GM19035 (cell line): ENCODE measurements at regions not wholly inside any gene's neighbourhood (a gene's known extent, or its start where the extent isn't known, plus 50 kb on each side); places are given as distances from the start of the nearest gene placed in this dataset.
A peak's percentile ranks its signal among the peaks of the same experiment; 100 is the strongest.

Experiments used
- ATAC-seq: cut with Tn5 transposase; IDR thresholded peaks from one replicate; pipeline ENCODE4 v1.9.1; 2021; ENCODE audit not compliant: unreplicated experiment

- no peak for ATAC-seq
These were observed 87.6 kb upstream of the MBNL2 start for GRCh38 chr13:97134364-97135095.

GRCh38 chr13:97135883-97136282 lies 86.2 kb upstream of the MBNL2 start:
- ATAC-seq = no peak

DNA sequence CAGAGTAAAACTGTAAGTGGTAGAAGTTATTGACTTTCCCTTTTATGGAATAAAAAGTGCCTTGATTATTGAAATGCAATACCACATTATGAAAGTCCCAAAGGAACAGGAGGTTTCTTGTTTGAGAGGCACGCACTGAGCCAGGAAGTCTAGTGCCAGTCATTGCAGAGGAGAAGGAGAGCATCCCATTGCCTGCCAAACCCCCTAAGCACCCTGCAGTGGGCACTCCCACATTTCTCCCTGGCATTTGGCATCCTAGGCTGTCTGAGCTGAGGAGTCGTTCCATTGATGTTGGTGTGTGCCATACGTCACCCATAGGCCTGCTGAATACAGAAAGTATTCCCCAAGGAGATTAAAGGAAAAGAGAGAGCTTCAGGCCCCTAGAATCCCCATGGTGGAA lies 85.7 kb upstream of the MBNL2 start:
- no peak for ATAC-seq

GRCh38 chr13:97139691-97140090 lies 82.4 kb upstream of the MBNL2 start:
- ATAC-seq = no peak

GRCh38 chr13:97140131-97140530 lies 82.0 kb upstream of the MBNL2 start:
- ATAC-seq = no peak

GRCh38 chr13:97140611-97141010 lies 81.5 kb upstream of the MBNL2 start:
- ATAC-seq = no peak

GRCh38 chr13:97141097-97141496 lies 81.0 kb upstream of the MBNL2 start:
- ATAC-seq = no peak

DNA sequence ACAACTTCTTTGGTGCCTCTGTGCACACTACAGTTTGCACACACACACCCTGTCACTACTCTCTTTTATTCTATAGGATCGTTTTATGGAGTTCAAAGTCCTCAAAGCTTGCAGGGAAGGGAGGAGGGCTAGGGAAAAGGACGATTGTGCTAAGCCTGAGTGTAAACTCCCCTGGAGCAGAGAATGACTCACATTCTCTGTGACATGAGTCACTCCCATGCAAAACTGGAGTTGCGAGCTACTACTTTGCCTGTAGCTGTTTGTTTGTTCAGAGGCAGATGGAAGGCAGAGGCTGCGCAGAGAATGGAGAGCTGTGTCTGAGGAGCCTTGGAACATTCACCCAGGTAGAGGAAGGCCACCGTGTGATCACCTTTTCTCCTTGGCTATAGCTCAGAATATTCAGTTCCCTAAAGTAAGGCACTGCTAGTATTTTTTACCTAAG lies 80.5 kb upstream of the MBNL2 start:
- peak; percentile 97 for ATAC-seq

- no peak for ATAC-seq
These were observed 79.7 kb upstream of the MBNL2 start for GRCh38 chr13:97142452-97142851.

DNA sequence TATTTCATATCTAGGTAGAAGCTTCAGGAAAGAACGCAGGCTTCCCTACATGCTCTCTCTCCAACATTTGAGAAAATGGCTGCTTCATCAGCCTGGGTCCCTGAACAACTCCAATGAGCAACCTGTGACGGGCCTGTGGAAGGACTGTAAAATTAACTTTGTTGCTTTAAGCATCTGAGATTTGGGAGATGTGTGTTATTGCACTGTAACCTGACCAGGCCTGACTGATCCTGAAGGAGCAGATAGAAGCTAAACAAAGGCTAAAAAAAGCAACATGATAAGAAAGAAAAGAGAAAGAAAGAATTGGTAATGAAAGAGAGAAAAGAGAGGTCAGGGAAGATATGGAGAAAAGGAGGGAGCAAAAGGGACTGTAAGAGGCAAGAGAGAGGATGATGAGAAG lies 77.1 kb upstream of the MBNL2 start:
- ATAC-seq = no peak

DNA sequence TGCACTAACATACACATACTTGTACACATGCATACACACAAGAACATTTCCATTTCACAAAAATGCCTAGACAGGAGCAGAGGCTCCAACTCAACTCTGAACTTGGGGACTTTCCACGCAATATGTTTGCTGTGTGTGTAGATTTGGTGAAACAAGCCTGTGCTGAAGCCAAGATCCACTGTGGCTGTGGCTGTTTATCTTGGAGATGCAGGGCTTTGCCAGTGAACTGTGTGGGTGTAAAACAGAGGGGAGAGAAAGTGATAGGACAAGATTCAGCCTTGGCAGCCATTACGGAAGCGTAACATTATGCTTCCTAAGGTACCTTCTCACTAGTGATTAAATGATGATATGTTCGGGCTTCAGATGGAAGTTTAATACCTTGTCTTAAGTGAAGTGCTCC lies 73.2 kb upstream of the MBNL2 start:
- ATAC-seq = no peak

DNA sequence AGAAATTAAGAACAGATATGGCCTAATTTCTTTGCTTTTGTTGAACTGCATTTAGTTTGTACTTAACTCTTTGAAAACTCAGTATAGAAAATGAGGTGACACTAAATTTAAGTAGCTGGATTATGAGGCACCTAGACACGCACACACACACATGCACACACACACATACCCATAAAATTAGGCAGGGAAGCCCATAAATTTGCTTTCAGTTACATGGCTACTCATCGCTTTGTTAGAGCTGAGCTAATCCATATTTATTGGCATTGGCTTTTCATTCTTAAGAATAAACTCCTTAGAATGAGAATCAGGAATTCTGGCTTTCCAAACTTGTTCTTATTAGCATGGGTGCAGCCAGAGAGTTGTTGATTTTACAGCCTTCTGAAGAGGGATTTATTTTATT lies 61.7 kb upstream of the MBNL2 start:
- no peak for ATAC-seq

- no peak for ATAC-seq
These were observed 60.4 kb upstream of the MBNL2 start for GRCh38 chr13:97161582-97162231.

GRCh38 chr13:97165502-97166425 lies 56.4 kb upstream of the MBNL2 start:
- no peak for ATAC-seq

GRCh38 chr13:97171136-97171535 lies 51.0 kb upstream of the MBNL2 start:
- ATAC-seq = no peak
